Right lobe of liver (tissue), 6 donors: ENCODE measurements at regions not wholly inside any gene's neighbourhood (a gene's known extent, or its start where the extent isn't known, plus 50 kb on each side); places are given as distances from the start of the nearest gene placed in this dataset.
"Not testable (repeated sequence)": the region's sequence is repeated elsewhere in the genome, so short reads cannot be mapped to it uniquely, and the experiment has no call there.

Experiments
- ATAC-seq, 4 donors: fragments of 200-7000 bp; cut with Tn5 transposase; one replicate each; pipeline ENCODE4 v1.9.1; 2020; ENCODE audit warnings: mild to moderate bottlenecking in 4 of 4, moderate library complexity in 4 of 4
- DNase-seq, 3 donors: peaks; one replicate each; pipeline ENCODE4 v3.0.0-alpha.2; 2020
- H3K27ac ChIP-seq, 3 donors: fragments of 200-600 bp; one replicate each; pipeline ENCODE4 v1.8.0; 2022
- H3K27me3 ChIP-seq, 2 donors: fragments of 200-600 bp; one replicate each; pipeline ENCODE4 v1.8.0; 2022
- H3K36me3 ChIP-seq, 4 donors: fragments of 200-600 bp; sonication (generic) in 1 of 4; one replicate each; pipeline versions ENCODE4 v1.5.1 to v1.8.0; 2017 to 2022; ENCODE audit warnings: control low read depth in 1 of 4
- H3K4me1 ChIP-seq, 4 donors: fragments of 200-600 bp; sonication (generic) in 1 of 4; one replicate each; pipeline versions ENCODE4 v1.5.1 to v1.8.0; 2017 to 2022; ENCODE audit warnings: control low read depth in 1 of 4
- H3K4me3 ChIP-seq, 3 donors: fragments of 200-600 bp; one replicate each; pipeline ENCODE4 v1.8.0; 2022
- H3K9me3 ChIP-seq, 4 donors: fragments of 200-600 bp; sonication (generic) in 1 of 4; one replicate each; pipeline versions ENCODE4 v1.5.1 to v1.8.0; 2017 to 2022; ENCODE audit warnings: control low read depth in 1 of 4
- CTCF ChIP-seq, 4 donors: fragments of 200-600 bp in 3 of 4; fragments of 450-650 bp in 1 of 4; IDR thresholded peaks; one replicate each; pipeline versions ENCODE4 v1.5.1 to v1.8.0; 2016 to 2022; ENCODE audit warnings: antibody characterized with exemption in 4 of 4, mild to moderate bottlenecking in 2 of 4
- POLR2A ChIP-seq: fragments of 450-650 bp; IDR thresholded peaks from one replicate; pipeline ENCODE4 v1.6.1; 2017; ENCODE audit warnings: antibody characterized with exemption, mild to moderate bottlenecking
- WGBS: methylation state at CpG from one replicate; pipeline ENCODE4 v1.1.6; 2018; ENCODE audit warnings: low coverage, low lambda C conversion rate; ENCODE audit not compliant: insufficient coverage; ENCODE audit errors: missing lambda C conversion rate; 5-methylcytosine and 5-hydroxymethylcytosine counted together
- intact Hi-C, 2 donors: fragments of 100-400 bp; cut with DNase I; formaldehyde crosslinking; loops; one replicate each; pipeline versions ENCODE4 v1.11.2 to v1.14.1; 2022
- donor health status: DM: no; HTN: yes; CAD: no.
- donor health status: DM: no; HTN: no; CAD: no.
- donor health status: DM: no; HTN: no; CAD: no.
- donor health status: DM: no; HTN: yes; CAD: no.
- donor health status: DM: no; HTN: yes; CAD: no.

DNA sequence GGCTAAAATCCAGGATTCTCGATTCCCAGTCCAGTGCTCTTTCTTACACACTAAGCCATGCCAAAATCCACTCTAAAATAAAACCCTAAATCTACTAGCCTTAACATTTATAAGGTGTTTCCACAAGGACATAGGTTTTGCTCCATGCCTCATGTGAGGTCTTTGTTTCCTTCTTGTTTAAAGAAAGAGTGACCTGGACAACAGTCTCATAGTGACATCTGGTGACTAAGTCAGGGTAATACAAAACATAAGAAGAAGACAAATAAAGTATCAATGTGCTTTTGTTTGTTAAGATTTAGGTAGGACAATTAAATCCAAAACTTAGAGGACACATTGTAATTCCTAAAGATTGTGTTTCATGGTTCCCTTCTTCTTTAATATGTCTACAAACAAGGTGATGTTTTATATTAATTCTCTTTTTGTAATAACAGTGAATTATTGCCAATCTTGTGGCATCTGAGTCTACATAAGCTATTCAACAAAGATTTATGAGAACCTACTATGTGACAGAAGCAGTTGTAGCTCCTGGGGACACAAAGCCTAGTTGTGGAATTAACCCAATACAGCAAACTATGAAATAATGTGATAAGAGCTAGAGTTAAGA is 93.0 kb upstream of the TRIM77 start:
- H3K27ac ChIP-seq, H3K36me3 ChIP-seq, DNase-seq, H3K4me1 ChIP-seq, H3K9me3 ChIP-seq, H3K4me3 ChIP-seq, H3K27me3 ChIP-seq, intact Hi-C loops: not testable (repeated sequence)
- 33% methylated on average over 1 of the region's 1 CpG for WGBS
- peak; percentile 86 to 94 (median 89) for ATAC-seq
- peak; percentile 41 to 56 (median 52) for TF ChIP-seq CTCF (IDR thresholded peaks at IDR 0.05)

DNA sequence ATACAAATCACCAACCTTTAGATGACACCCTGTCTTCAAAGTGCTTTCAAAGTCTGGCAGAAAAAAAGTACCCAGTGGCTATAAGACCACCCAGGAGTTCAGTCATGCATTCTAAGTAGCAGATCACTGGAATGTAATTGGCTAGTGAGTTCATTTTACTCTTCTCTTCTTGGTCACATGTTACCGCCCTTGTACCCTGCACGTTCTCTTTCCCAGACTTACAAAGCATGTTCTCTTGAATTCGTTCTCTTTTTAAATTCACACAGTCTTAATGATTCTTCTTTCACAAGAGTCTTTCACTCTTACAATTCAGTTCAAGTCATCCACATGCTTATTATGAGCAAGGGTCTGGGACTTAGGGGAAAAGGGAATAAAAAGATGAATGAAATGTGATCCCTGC is 89.4 kb upstream of the TRIM77 start:
- ATAC-seq, H3K4me3 ChIP-seq, H3K4me1 ChIP-seq, H3K27ac ChIP-seq, H3K27me3 ChIP-seq, H3K36me3 ChIP-seq, DNase-seq, intact Hi-C loops, H3K9me3 ChIP-seq: not testable (repeated sequence)
- WGBS, result 79% methylated on average over 3 of the region's 3 CpGs

DNA sequence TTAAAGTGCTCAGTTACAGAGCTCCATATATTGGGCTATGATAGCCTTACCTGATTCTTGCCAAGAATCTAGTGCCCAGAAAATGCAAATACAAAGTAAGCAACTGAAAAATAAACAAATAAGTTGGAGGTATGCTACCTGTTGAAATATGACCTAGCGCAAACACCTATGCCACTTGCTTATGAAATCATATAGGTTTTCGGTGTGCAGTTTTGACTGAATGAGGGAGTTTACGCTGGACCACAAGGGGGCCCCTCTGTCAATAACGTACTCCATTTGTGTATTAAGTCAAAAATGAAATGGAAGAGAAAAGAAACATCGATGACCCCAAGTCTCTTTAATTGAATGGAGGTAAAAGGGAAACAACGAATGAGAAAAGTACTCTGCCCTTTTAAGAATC is 84.9 kb upstream of the TRIM77 start:
- Histone ChIP-seq H3K27me3 (no peaks in the 10 kb centered on the region), H3K27ac (no peak overlapping the region), H3K36me3 (no peaks in the 10 kb centered on the region), H3K4me1 (no peaks in the 10 kb centered on the region), H3K4me3 (no peak overlapping the region), H3K9me3 (no peaks in the 10 kb centered on the region)
- WGBS, result 50% methylated on average over 6 of the region's 6 CpGs
- intact Hi-C loops, result no loop called here
- peak; percentile 16 to 35 (median 32) for TF ChIP-seq CTCF (IDR thresholded peaks at IDR 0.05)
- no peak for TF ChIP-seq POLR2A
- DNase-seq (no peak), ATAC-seq (peak; percentile 37 to 55 (median 44))

GRCh38 chr11:89626366-89626765 is 83.7 kb upstream of the TRIM77 start:
- no peak for ATAC-seq
- intact Hi-C loops, result no loop called here
- H3K27ac ChIP-seq, result no peak overlapping the region
- H3K4me3 ChIP-seq, result no peak overlapping the region
- H3K36me3 ChIP-seq, result no peaks in the 10 kb centered on the region
- no peaks in the 10 kb centered on the region for H3K9me3 ChIP-seq
- H3K27me3 ChIP-seq, result no peaks in the 10 kb centered on the region
- TF ChIP-seq CTCF (IDR thresholded peaks at IDR 0.05) (no peak), POLR2A (no peak)
- H3K4me1 ChIP-seq, result no peaks in the 10 kb centered on the region
- DNase-seq, result no peak

DNA sequence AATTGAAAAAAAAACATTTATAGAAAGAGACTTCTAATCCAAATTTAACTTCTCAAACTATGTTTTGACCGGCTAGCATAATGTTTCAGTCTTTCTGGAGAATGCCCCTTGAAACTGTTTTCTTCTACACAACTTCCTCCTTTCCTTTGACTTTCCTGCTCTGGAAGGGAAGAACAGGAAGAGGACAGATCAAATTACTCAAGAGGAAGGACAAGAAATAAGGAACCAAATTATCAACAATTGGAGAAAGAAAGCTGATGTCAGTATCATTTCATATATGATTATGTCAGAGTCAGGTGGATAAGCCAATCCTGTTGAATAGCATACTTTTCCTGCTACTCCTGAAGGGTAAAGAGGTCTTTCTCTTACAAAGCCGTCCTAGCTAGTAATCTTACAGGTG is 83.2 kb upstream of the TRIM77 start:
- H3K27ac ChIP-seq, intact Hi-C loops: not testable (repeated sequence)
- ATAC-seq, result peak in 2 of 4 donors; percentile 22 to 33

More for the DNA sequence above, 83.2 kb upstream of the TRIM77 start:
- DNase-seq, H3K9me3 ChIP-seq, H3K27me3 ChIP-seq, H3K36me3 ChIP-seq, H3K4me3 ChIP-seq, H3K4me1 ChIP-seq: not testable (repeated sequence)
- WGBS, result 58% methylated on average over 2 of the region's 2 CpGs
